OCI-LY1 (cell line): ENCODE measurements at regions not wholly inside any gene's neighbourhood (a gene's known extent, or its start where the extent isn't known, plus 50 kb on each side); places are given as distances from the start of the nearest gene placed in this dataset.

ENCODE experiments used
- CTCF ChIP-seq: fragments of 200-600 bp; sonication (generic), shearing (Covaris generic); IDR thresholded peaks from 2 replicates; pipeline ENCODE4 v1.5.1; 2017; ENCODE audit warnings: mild to moderate bottlenecking, antibody characterized with exemption, low read length, moderate library complexity, mixed read lengths
- EZH2 ChIP-seq: fragments of 200-600 bp; sonication (generic), shearing (Covaris generic); IDR thresholded peaks from 2 replicates; pipeline ENCODE4 v1.8.0; 2017; ENCODE audit warnings: borderline replicate concordance, mixed run types, mild to moderate bottlenecking, antibody characterized with exemption, low read length, moderate library complexity, mixed read lengths

- TF ChIP-seq CTCF (no peak), EZH2 (no peak)
Observed at GRCh38 chr1:229191066-229191674, 79.7 kb upstream of the RAB4A start.
